ENCODE measurements at regions not wholly inside any gene's neighbourhood (a gene's known extent, or its start where the extent isn't known, plus 50 kb on each side); places are given as distances from the start of the nearest gene placed in this dataset.

- H3K9me3 ChIP-seq (ENCODE audit: low read depth), result no peaks in the 10 kb centered on the region
- H3K27me3 ChIP-seq (replicated peaks; ENCODE audit: insufficient read depth), result no peaks in the 10 kb centered on the region
- no peak overlapping the region for H3K27ac ChIP-seq
- H3F3A ChIP-seq (ENCODE audit: insufficient read depth), result no peaks in the 10 kb centered on the region
- no peak overlapping the region for H3K4me3 ChIP-seq
- WGBS, 2 experiments (ENCODE audit: low coverage in 1 of 2, low lambda C conversion rate in 2 of 2, missing lambda C conversion rate in 2 of 2), result 74 to 83% methylated on average over 1 of the region's 1 CpG
- H3K9me2 ChIP-seq (ENCODE audit: insufficient read depth), result no peaks in the 10 kb centered on the region
- in situ Hi-C loops (cut with MboI), result no loop called here
- no peaks in the 10 kb centered on the region for H4K20me1 ChIP-seq (ENCODE audit: insufficient read depth)
- TF ChIP-seq EZH2phosphoT487 (IDR thresholded peaks at IDR 0.05; ENCODE audit: insufficient read depth, low read depth) (no peak), EZH2 (IDR thresholded peaks at IDR 0.05; ENCODE audit: insufficient read depth, poor library complexity, severe bottlenecking) (no peak)
- H3K9ac ChIP-seq, result no peak overlapping the region
- no peaks in the 10 kb centered on the region for H3K36me3 ChIP-seq (ENCODE audit: low read depth)
- H3K4me2 ChIP-seq (ENCODE audit: unreplicated experiment), result no peak overlapping the region
- no peaks in the 10 kb centered on the region for H3K4me1 ChIP-seq (ENCODE audit: insufficient read depth)
- no peak for DNase-seq
- no peak overlapping the region for H2AFZ ChIP-seq
- no peaks in the 10 kb centered on the region for H3K79me2 ChIP-seq (ENCODE audit: insufficient read depth)
Observed at GRCh38 chr7:18109762-18110161, 82.1 kb upstream of the PRPS1L1 start.

- Histone ChIP-seq H4K20me1 (ENCODE audit: insufficient read depth) (no peaks in the 10 kb centered on the region), H3K27ac (no peak overlapping the region), H3K36me3 (ENCODE audit: low read depth) (no peaks in the 10 kb centered on the region), H3K9me3 (ENCODE audit: low read depth) (no peaks in the 10 kb centered on the region), H3K4me2 (ENCODE audit: unreplicated experiment) (no peak overlapping the region), H3K9me2 (ENCODE audit: insufficient read depth) (no peaks in the 10 kb centered on the region), H3F3A (ENCODE audit: insufficient read depth) (no peaks in the 10 kb centered on the region), H2AFZ (no peak overlapping the region), H3K79me2 (ENCODE audit: insufficient read depth) (no peaks in the 10 kb centered on the region), H3K27me3 (replicated peaks; ENCODE audit: insufficient read depth) (no peaks in the 10 kb centered on the region), H3K4me3 (no peak overlapping the region), H3K9ac (no peak overlapping the region), H3K4me1 (ENCODE audit: insufficient read depth) (no peaks in the 10 kb centered on the region)
- no peak for DNase-seq
- TF ChIP-seq EZH2phosphoT487 (IDR thresholded peaks at IDR 0.05; ENCODE audit: insufficient read depth, low read depth) (no peak), EZH2 (IDR thresholded peaks at IDR 0.05; ENCODE audit: insufficient read depth, poor library complexity, severe bottlenecking) (no peak)
- in situ Hi-C loops (cut with MboI), result no loop called here
- WGBS, 2 experiments (ENCODE audit: low coverage in 1 of 2, low lambda C conversion rate in 2 of 2, missing lambda C conversion rate in 2 of 2), result 87 to 100% methylated on average over 1 of the region's 1 CpG
Observed at GRCh38 chr7:18116661-18117060, 89.0 kb upstream of the PRPS1L1 start.

- WGBS, 2 experiments (ENCODE audit: low coverage in 1 of 2, low lambda C conversion rate in 2 of 2, missing lambda C conversion rate in 2 of 2), result 80 to 90% methylated on average over 3 of the region's 3 CpGs
- Histone ChIP-seq H4K20me1 (ENCODE audit: insufficient read depth) (no peaks in the 10 kb centered on the region), H3K27me3 (replicated peaks; ENCODE audit: insufficient read depth) (no peaks in the 10 kb centered on the region), H3K9ac (no peak overlapping the region), H3K79me2 (ENCODE audit: insufficient read depth) (no peaks in the 10 kb centered on the region), H3K4me1 (ENCODE audit: insufficient read depth) (no peaks in the 10 kb centered on the region), H3K27ac (no peak overlapping the region), H3K4me3 (no peak overlapping the region), H3K9me3 (ENCODE audit: low read depth) (no peaks in the 10 kb centered on the region), H2AFZ (no peak overlapping the region), H3K36me3 (ENCODE audit: low read depth) (no peaks in the 10 kb centered on the region), H3K4me2 (ENCODE audit: unreplicated experiment) (no peak overlapping the region), H3F3A (ENCODE audit: insufficient read depth) (no peaks in the 10 kb centered on the region), H3K9me2 (ENCODE audit: insufficient read depth) (no peaks in the 10 kb centered on the region)
- no peak for TF ChIP-seq EZH2phosphoT487 (IDR thresholded peaks at IDR 0.05; ENCODE audit: insufficient read depth, low read depth)
- TF ChIP-seq EZH2 (IDR thresholded peaks at IDR 0.05; ENCODE audit: insufficient read depth, poor library complexity, severe bottlenecking), result no peak
- in situ Hi-C loops (cut with MboI), result no loop called here
- DNase-seq, result peak; percentile 38
Observed at GRCh38 chr7:18117482-18117881, 89.8 kb upstream of the PRPS1L1 start.

- Histone ChIP-seq H4K20me1 (ENCODE audit: insufficient read depth) (no peaks in the 10 kb centered on the region), H3K4me2 (ENCODE audit: unreplicated experiment) (no peak overlapping the region), H2AFZ (no peak overlapping the region), H3K36me3 (ENCODE audit: low read depth) (no peaks in the 10 kb centered on the region), H3K79me2 (ENCODE audit: insufficient read depth) (no peaks in the 10 kb centered on the region), H3K4me1 (ENCODE audit: insufficient read depth) (no peaks in the 10 kb centered on the region), H3K27me3 (replicated peaks; ENCODE audit: insufficient read depth) (no peaks in the 10 kb centered on the region), H3F3A (ENCODE audit: insufficient read depth) (no peaks in the 10 kb centered on the region), H3K27ac (no peak overlapping the region), H3K9me3 (ENCODE audit: low read depth) (no peaks in the 10 kb centered on the region), H3K9ac (no peak overlapping the region), H3K4me3 (no peak overlapping the region), H3K9me2 (ENCODE audit: insufficient read depth) (no peaks in the 10 kb centered on the region)
- no peak for TF ChIP-seq EZH2 (IDR thresholded peaks at IDR 0.05; ENCODE audit: insufficient read depth, poor library complexity, severe bottlenecking)
- no peak for TF ChIP-seq EZH2phosphoT487 (IDR thresholded peaks at IDR 0.05; ENCODE audit: insufficient read depth, low read depth)
- DNase-seq, result peak; percentile 42
- in situ Hi-C loops (cut with MboI), result no loop called here
Observed at GRCh38 chr7:18119985-18120384, 92.3 kb upstream of the PRPS1L1 start.

GRCh38 chr7:18123508-18124239 is 96.0 kb upstream of the PRPS1L1 start:
- TF ChIP-seq EZH2 (IDR thresholded peaks at IDR 0.05; ENCODE audit: insufficient read depth, poor library complexity, severe bottlenecking) (no peak), EZH2phosphoT487 (IDR thresholded peaks at IDR 0.05; ENCODE audit: insufficient read depth, low read depth) (no peak)
- DNase-seq, result no peak
- Histone ChIP-seq H3K27me3 (replicated peaks; ENCODE audit: insufficient read depth) (no peaks in the 10 kb centered on the region), H3K4me2 (ENCODE audit: unreplicated experiment) (no peak overlapping the region), H3K79me2 (ENCODE audit: insufficient read depth) (no peaks in the 10 kb centered on the region), H3K27ac (no peak overlapping the region), H3K4me3 (no peak overlapping the region), H3K36me3 (ENCODE audit: low read depth) (no peaks in the 10 kb centered on the region), H2AFZ (no peak overlapping the region), H3K9me2 (ENCODE audit: insufficient read depth) (no peaks in the 10 kb centered on the region), H3K4me1 (ENCODE audit: insufficient read depth) (no peaks in the 10 kb centered on the region), H4K20me1 (ENCODE audit: insufficient read depth) (no peaks in the 10 kb centered on the region), H3K9ac (no peak overlapping the region), H3K9me3 (ENCODE audit: low read depth) (no peaks in the 10 kb centered on the region), H3F3A (ENCODE audit: insufficient read depth) (no peaks in the 10 kb centered on the region)
- in situ Hi-C loops (cut with MboI), result no loop called here
- WGBS, 2 experiments (ENCODE audit: low coverage in 1 of 2, low lambda C conversion rate in 2 of 2, missing lambda C conversion rate in 2 of 2), result 73 to 78% methylated on average over 2 of the region's 2 CpGs
